Bronchial epithelial cell (primary cell): ENCODE measurements at regions not wholly inside any gene's neighbourhood (a gene's known extent, or its start where the extent isn't known, plus 50 kb on each side); places are given as distances from the start of the nearest gene placed in this dataset.

Experiments
- DNase-seq: peaks from one replicate; pipeline ENCODE4 v3.0.0-alpha.2; 2010; ENCODE audit warnings: low read depth
- FAIRE-seq: peaks from 2 replicates; lab custom pipeline; 2011; peaks lifted over from hg19 to GRCh38; lab: Jason Lieb, UNC
- H3K27me3 ChIP-seq: 2 replicates; pipeline ENCODE4 v1.5.1; 2011; ENCODE audit warnings: low read length; ENCODE audit not compliant: control insufficient read depth, insufficient read depth
- H3K36me3 ChIP-seq: 2 replicates; pipeline ENCODE4 v1.5.1; 2011; ENCODE audit warnings: low read length; ENCODE audit not compliant: control insufficient read depth, insufficient read depth
- H3K4me3 ChIP-seq: 2 replicates; pipeline ENCODE4 v1.5.1; 2011; ENCODE audit warnings: mild to moderate bottlenecking, low read depth, low read length, control low read depth
- CTCF ChIP-seq: IDR thresholded peaks from 2 replicates; pipeline ENCODE4 v1.5.1; 2011; ENCODE audit warnings: mild to moderate bottlenecking, moderate library complexity, low read length, control low read depth, inconsistent platforms; ENCODE audit not compliant: insufficient read depth, severe bottlenecking

- TF ChIP-seq CTCF: no peak
- Histone ChIP-seq H3K27me3 (peaks cover 2% of the 10 kb centered on the region), H3K36me3 (no peaks in the 10 kb centered on the region), H3K4me3 (no peak overlapping the region)
- FAIRE-seq (no peak), DNase-seq (no peak)
Measured at GRCh38 chr7:46174196-46174580, 253.1 kb upstream of the IGFBP3 start.

GRCh38 chr7:46173476-46174195, 252.6 kb upstream of the IGFBP3 start:
- no peak for TF ChIP-seq CTCF
- no peaks in the 10 kb centered on the region for H3K36me3 ChIP-seq
- DNase-seq: no peak
- H3K27me3 ChIP-seq: peaks cover 2% of the 10 kb centered on the region
- no peak for FAIRE-seq
- H3K4me3 ChIP-seq: no peak overlapping the region

- DNase-seq (no peak), FAIRE-seq (no peak)
- TF ChIP-seq CTCF: no peak
- Histone ChIP-seq H3K36me3 (no peaks in the 10 kb centered on the region), H3K27me3 (no peaks in the 10 kb centered on the region), H3K4me3 (no peak overlapping the region)
Measured at GRCh38 chr7:46170792-46171191, 249.7 kb upstream of the IGFBP3 start.

- H3K4me3 ChIP-seq: no peak overlapping the region
- no peak for TF ChIP-seq CTCF
- FAIRE-seq (no peak), DNase-seq (no peak)
- no peaks in the 10 kb centered on the region for H3K27me3 ChIP-seq
- H3K36me3 ChIP-seq: no peaks in the 10 kb centered on the region
Measured at GRCh38 chr7:46170021-46170420, 248.9 kb upstream of the IGFBP3 start.

GRCh38 chr7:46169384-46169755, 248.3 kb upstream of the IGFBP3 start:
- Histone ChIP-seq H3K4me3 (no peak overlapping the region), H3K36me3 (no peaks in the 10 kb centered on the region), H3K27me3 (no peaks in the 10 kb centered on the region)
- no peak for FAIRE-seq
- TF ChIP-seq CTCF: no peak
- no peak for DNase-seq
